AG08396 (cell line): ENCODE measurements at regions not wholly inside any gene's neighbourhood (a gene's known extent, or its start where the extent isn't known, plus 50 kb on each side); places are given as distances from the start of the nearest gene placed in this dataset.
A peak's percentile ranks its signal among the peaks of the same experiment; 100 is the strongest.

Source experiments
- DNase-seq: peaks from one replicate; pipeline ENCODE4 v3.0.0; 2012; ENCODE audit warnings: low spot score, mixed read lengths

DNA sequence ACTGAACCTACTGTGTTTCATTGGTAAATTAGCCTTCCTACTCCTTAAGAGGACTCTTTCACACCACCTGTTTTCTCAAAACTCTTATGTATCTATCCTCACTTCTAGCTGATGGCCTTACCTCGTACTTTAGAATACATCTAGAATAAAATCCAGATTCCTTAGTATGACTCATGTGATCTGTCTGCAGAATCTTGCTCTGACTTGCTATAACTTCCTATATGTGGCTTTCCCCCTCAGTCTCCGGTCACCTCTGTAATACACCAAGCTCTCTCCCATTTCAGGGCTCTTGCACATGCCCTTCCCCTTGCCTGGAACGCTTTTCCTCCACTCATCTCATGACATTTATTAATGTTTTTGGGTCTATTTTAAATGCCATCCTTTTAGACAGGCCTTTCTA lies 95.6 kb upstream of the LHCGR start:
- DNase-seq, result no peak

DNA sequence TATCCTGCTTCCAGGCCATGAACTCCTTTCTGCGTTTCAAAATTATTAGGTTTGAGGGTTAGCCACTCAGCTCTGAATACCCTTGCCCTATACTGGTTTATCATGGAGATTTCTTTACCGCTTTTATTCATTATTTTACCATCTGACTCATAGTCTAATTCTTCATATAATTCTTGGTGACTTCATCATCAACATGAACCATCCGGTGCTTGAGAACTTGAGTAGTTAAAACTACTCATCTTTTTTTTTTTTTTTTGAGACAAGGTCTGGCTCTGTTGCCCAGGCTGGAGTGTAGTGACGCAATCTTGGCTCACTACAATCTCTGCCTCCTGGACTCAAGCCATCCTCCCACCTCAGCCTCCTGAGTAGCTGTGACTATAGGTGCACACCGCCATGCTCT lies 94.2 kb upstream of the LHCGR start:
- peak; percentile 16 for DNase-seq

DNA sequence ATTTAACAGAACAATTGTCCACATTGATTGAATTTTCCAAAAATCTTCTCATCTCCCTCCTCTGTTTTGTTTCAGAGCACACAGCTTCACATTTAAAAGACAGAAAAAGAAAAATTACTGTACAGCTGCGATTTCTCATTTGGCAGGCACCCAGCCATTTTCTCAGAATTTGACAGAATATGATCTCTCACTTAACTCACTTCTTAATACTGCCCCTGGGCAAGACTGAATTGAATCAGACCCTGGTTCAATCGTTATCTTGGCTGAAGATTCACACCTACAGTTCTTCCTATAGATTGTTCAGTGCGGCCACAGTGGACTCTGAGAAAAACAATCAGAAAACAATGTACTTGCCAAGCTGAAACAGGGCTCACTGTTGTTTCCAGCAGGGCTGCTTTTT lies 90.2 kb upstream of the LHCGR start:
- DNase-seq, result no peak

DNA sequence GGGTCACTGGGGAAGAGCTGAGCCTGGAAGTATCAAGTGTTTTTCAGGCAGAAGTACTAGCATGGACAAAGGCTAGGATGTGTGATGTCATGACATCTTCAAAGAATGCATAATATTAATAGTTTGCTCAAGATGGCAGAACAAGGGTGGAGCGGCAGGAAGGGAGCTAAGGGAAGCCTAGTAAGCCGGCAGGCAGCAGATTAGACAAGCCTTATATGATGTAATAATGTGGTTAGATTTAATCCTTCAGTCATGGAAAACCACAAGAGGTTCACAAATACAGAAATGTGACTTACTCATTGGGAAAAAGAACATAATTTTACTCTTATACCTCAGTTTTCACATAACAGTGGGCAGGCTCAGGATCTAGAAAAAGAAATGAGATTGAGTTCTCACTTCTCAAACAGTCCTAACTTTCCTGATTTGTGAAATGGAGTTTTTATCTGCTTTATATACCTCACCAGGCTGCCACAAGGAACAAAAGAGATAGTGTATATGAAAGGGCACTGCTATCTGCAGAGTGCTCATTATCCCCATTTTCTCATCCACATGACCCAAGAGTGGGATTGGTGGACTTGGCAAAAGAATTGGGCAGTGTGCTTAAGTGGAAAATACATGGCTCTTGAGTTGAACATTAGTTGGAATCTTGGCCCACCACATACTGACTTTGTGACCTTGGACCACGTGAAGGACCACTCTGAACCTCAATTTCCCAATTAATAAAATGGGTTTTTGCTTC lies 89.1 kb upstream of the LHCGR start:
- peak; percentile 17 for DNase-seq

DNA sequence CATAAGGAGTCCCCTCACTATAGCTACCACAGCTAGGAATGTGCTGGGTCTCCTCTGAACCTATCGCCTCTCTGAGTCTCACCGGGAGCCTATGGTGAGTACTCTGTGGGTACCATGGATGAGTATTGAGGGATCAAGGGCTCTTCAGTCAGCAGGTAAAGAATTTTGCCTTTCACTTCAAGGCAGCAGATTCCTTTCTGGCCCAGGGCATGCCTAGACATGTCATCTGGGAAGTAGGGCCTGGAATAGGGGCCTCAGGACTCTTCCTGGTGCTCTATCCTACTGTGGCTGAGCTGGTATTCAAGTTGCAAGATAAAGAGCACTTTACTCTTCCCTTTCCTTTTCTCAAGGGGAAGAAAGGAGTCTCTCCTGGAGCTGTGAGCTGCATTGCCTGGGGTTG lies 85.6 kb upstream of the LHCGR start:
- DNase-seq, result no peak

DNA sequence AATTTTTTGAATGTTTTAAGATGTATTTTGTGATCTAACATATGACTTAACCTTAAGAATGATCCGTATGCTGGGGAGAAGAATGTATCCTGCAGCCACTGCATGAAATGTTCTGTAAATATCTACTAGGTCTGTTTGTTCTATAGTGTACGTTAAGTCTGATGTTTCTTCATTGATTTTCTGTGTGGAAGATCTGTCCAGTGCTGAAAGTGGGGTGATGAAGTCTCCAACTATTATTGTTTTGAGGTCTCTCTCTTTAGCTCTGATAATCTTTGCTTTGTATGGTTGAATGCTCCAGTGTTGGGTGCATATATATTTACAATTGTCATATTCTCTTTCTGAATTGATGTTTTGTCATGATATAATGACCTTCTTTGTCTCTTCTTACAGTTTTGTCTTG lies 82.5 kb upstream of the LHCGR start:
- no peak for DNase-seq

DNA sequence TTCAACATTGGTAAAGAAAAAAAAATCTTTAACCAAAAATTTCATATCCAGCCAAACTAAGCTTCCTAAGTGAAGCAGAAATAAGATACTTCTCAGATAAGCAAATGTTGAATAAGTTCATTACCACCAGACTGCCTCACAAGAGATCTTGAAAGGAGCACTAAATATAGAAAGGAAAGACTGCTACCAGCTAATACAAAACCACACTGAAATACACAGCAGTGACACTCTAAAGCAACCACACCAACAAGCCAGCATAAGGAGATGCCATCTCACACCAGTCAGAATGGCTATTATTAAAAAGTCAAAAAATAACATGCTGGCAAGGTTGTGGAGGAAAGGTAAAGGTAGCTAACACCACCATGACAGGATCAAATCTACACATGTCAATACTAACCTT lies 74.0 kb upstream of the LHCGR start:
- no peak for DNase-seq

DNA sequence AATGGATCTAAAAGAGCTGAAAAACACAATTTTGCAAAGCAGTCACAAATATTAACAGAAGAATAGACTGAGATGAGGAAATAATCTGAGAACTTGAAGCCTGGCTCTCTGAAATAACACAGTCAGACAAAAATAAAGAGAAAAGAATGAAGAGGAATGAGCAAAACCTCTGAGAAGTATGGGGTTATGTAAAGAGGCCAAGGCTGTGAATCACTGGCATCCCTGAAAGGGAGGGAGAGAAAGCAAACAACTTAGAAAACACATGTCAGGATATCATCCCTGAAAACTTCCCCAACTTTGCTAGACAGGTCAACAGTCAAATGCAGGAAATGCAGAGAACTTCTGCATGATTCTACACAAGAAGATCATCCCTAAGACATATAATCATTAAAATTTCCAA lies 73.5 kb upstream of the LHCGR start:
- DNase-seq, result no peak

DNA sequence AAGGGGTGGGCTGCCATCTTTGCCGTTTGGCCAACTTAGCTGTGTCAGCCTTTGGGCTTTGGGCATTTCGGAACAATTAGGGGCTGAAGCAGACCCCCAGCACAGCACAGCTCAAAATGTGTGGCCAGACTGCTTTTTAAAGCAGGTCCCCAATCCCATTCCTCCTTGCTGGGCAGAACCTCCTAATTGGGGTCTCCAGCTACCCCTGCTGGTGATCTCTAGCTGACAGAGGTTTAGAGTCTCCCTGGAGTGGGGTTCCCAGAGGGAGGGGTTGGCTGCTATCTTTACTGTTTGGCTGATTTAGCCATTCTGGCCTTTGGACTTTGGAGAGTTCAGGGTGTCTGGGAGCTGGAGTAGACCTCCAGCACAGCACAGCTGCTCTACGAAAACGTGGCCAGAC lies 71.5 kb upstream of the LHCGR start:
- DNase-seq, result no peak

DNA sequence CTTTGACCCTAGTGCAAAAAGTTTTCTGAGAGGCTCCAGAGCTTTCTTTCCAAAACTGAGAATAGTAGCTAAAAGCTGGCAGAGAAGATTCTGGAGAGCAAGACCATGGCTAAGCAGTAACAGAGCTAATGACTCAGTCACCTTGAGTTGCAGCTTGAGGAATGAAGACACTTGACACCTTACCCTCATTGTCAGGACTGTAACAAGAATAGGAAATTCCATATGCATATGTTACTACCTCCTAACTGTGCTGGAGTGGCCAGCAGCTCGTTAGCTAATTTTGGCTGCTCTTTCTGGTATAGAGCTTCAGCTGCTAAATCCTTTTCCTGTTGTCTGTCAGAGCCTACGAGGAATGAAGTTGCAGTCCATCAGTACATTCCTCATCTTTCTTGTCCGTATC lies 68.6 kb upstream of the LHCGR start:
- DNase-seq, result no peak

DNA sequence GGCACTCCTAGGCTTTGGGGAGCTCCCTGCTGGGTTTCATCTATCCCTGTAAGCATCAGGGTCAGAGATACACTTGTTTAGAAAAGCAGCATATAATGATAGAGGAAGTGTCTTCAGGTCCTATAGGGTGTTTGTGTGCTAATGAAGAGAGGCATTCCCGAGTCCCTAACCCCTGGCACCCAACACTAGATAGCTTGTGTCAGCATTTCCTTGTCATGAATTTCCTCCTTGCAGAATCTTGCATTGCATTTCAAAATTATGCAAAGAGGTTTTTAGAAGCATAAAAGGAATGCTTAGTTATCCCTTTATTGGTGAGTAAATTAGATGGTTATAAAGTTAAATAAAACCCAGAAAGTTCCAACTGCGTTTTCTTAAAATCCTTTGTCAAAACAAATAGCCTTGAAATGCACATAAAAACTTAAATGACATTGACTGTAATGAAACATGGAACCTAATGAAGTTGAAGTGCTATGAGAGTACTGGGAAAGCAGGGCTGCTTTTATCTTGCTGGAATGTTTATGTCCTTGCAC lies 63.7 kb upstream of the LHCGR start:
- no peak for DNase-seq

DNA sequence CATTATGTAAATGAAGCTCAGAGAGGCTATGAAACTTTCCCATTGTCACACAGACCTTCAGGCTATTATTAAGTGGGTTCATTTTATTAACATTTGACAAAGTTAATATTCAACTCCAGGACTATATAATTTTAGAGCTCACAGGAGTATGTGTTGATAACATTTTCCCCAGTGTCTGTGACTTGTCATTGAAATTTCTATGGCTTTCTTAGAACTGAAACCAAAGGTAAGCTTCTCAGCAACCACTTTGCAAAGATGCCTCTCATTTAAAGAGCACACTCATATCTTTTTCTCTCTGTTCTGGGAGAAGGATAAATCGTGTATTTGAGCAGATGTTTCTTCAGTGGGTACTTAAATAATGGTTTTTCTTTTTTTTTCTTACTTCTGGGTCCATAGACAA lies 61.8 kb upstream of the LHCGR start:
- DNase-seq, result no peak

DNA sequence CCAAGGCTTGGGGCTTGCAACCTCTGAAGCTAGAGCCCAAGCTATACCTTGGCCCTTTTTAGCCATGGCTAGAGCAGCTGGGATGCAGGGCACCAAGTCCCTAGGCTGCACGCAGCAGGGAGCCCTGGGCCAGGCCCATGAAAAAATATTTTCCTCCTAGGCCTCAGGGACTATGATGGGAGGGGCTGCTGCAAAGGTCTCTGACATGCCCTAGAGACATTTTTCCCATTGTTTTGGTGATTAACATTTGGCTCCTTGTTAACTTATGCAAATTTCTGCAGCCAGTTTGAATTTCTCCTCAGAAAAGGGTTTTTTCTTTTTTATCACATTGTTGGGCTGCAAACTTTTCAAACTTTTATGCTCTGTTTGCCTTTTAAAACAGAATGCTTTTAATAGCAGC lies 56.9 kb upstream of the LHCGR start:
- DNase-seq, result no peak

DNA sequence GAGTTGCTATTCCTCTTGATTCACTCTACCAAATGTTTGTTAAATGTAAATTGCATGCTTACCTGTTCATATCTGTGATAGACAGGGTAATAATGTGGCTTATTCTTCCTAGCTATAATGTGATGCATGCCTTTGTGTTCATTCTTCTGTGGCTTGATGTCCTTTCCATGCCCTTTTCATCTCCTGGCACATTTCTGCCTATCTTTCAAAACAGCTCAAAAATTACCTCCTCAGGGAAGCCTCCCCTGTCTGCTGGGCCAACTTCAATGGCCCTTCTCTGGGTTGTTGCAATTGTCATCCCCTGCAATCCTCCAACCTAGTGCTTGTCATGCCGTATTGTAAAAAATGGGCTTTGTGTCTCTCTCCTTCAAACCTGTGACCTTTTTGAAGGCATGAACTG lies 52.8 kb upstream of the LHCGR start:
- no peak for DNase-seq
